H1 (cell line): ENCODE measurements at regions not wholly inside any gene's neighbourhood (a gene's known extent, or its start where the extent isn't known, plus 50 kb on each side); places are given as distances from the start of the nearest gene placed in this dataset.

ENCODE experiments used
- CTCF ChIA-PET: fragments of 300-600 bp; sonication (Branson Sonifier 250); formaldehyde crosslinking; loops from one replicate; lab custom pipeline; 2021; ENCODE audit not compliant: partially characterized antibody; lab: Charles Lee
- POLR2A ChIA-PET: fragments of 300-600 bp; sonication (Branson Sonifier 250); formaldehyde crosslinking; loops from one replicate; lab custom pipeline; 2021; ENCODE audit warnings: inconsistent platforms; ENCODE audit not compliant: partially characterized antibody; lab: Charles Lee
- DNase-seq, 2 experiments: peaks; one replicate each; pipeline versions ENCODE4 v3.0.0 to v3.0.0-alpha.2; 2010 to 2022; ENCODE audit warnings: low spot score in 2 of 2, low read depth in 1 of 2, mixed read lengths in 1 of 2
- FAIRE-seq: peaks from 2 replicates; lab custom pipeline; 2011; peaks lifted over from hg19 to GRCh38; lab: Jason Lieb, UNC
- H2AFZ ChIP-seq: 2 replicates; pipeline ENCODE4 v1.8.1; 2012; ENCODE audit warnings: low read length, inconsistent platforms
- H2AK5ac ChIP-seq: 2 replicates; pipeline ENCODE4 v1.6.1; 2013; ENCODE audit warnings: low read depth, low read length
- H2BK120ac ChIP-seq: replicated peaks from 2 replicates; pipeline ENCODE3; 2013; ENCODE audit warnings: low read depth, low read length, inconsistent platforms
- H2BK12ac ChIP-seq: 2 replicates; pipeline ENCODE4 v1.6.1; 2013; ENCODE audit warnings: low read depth, low read length
- H2BK15ac ChIP-seq: 2 replicates; pipeline ENCODE4 v1.6.1; 2013; ENCODE audit warnings: low read length
- H2BK20ac ChIP-seq: 2 replicates; pipeline ENCODE4 v1.6.1; 2013; ENCODE audit warnings: low read length
- H2BK5ac ChIP-seq: 2 replicates; pipeline ENCODE4 v1.6.1; 2013; ENCODE audit warnings: low read depth, low read length
- H3K14ac ChIP-seq: 2 replicates; pipeline ENCODE4 v1.6.1; 2013; ENCODE audit warnings: inconsistent platforms; ENCODE audit not compliant: insufficient read length
- H3K18ac ChIP-seq: 2 replicates; pipeline ENCODE4 v1.6.1; 2013; ENCODE audit warnings: low read length; ENCODE audit errors: extremely low read depth
- H3K23ac ChIP-seq: 2 replicates; pipeline ENCODE4 v1.6.1; 2013; ENCODE audit warnings: inconsistent platforms; ENCODE audit not compliant: insufficient read length
- H3K23me2 ChIP-seq: 2 replicates; pipeline ENCODE4 v1.6.1; 2013; ENCODE audit warnings: low read depth, low read length
- H3K27ac ChIP-seq: 2 replicates; pipeline ENCODE4 v1.6.1; 2011; ENCODE audit warnings: low read depth, low read length, inconsistent platforms
- H3K27me3 ChIP-seq, 4 experiments: replicated peaks in 1 of 4; 1 replicate in 1 of 4; 2 replicates in 3 of 4; pipeline versions ENCODE4 v1.6.1 to v1.8.1; 2011 to 2013; ENCODE audit warnings: low read length in 3 of 4, mild to moderate bottlenecking in 3 of 4, inconsistent platforms in 2 of 4, mixed read lengths in 2 of 4, moderate library complexity in 1 of 4; ENCODE audit not compliant: control insufficient read depth in 3 of 4, insufficient read depth in 3 of 4; ENCODE audit errors: extremely low read depth in 1 of 4
- H3K36me3 ChIP-seq, 4 experiments: 2 replicates each; pipeline versions ENCODE4 v1.6.1 to v1.8.1; 2011 to 2013; ENCODE audit warnings: mild to moderate bottlenecking in 4 of 4, low read length in 3 of 4, moderate library complexity in 2 of 4, control low read depth in 1 of 4, inconsistent platforms in 1 of 4; ENCODE audit not compliant: insufficient read depth in 4 of 4, control insufficient read depth in 2 of 4
- H3K4ac ChIP-seq: replicated peaks from 2 replicates; pipeline ENCODE3; 2013; ENCODE audit warnings: low read length, low read depth, mixed read lengths, inconsistent platforms; ENCODE audit not compliant: insufficient read length
- H3K4me1 ChIP-seq, 4 experiments: replicated peaks in 1 of 4; 1 replicate in 1 of 4; 2 replicates in 3 of 4; pipeline versions ENCODE4 v1.6.1 to v1.8.1; 2011 to 2013; ENCODE audit warnings: low read length in 3 of 4, inconsistent platforms in 2 of 4, mixed read lengths in 1 of 4; ENCODE audit not compliant: insufficient read depth in 4 of 4, control insufficient read depth in 3 of 4
- H3K4me2 ChIP-seq, 2 experiments: 2 replicates each; pipeline versions ENCODE4 v1.6.1 to v1.8.1; 2011 to 2013; ENCODE audit warnings: low read depth in 2 of 2, low read length in 2 of 2, control low read depth in 1 of 2, inconsistent platforms in 1 of 2, mild to moderate bottlenecking in 1 of 2; ENCODE audit not compliant: insufficient read depth in 1 of 2
- H3K4me3 ChIP-seq, 4 experiments: fragments of 200-600, 300-600 bp in 1 of 4; sonication (generic), shearing (Covaris generic), sonication (Bioruptor Twin) in 1 of 4; 2 replicates each; pipeline versions ENCODE4 v1.5.1 to v1.8.1; 2011 to 2016; ENCODE audit warnings: low read length in 4 of 4, low read depth in 3 of 4, control low read depth in 2 of 4, inconsistent platforms in 2 of 4, mild to moderate bottlenecking in 2 of 4, mixed read lengths in 1 of 4, moderate library complexity in 1 of 4; ENCODE audit not compliant: insufficient read depth in 2 of 4; ENCODE audit errors: extremely low read depth in 1 of 4
- H3K56ac ChIP-seq: replicated peaks from 2 replicates; pipeline ENCODE3; 2013; ENCODE audit warnings: low read depth, mild to moderate bottlenecking, mixed read lengths, low read length, inconsistent platforms; ENCODE audit not compliant: insufficient read length
- H3K79me1 ChIP-seq: 2 replicates; pipeline ENCODE4 v1.6.1; 2013; ENCODE audit warnings: low read depth, low read length, control low read depth
- H3K79me2 ChIP-seq, 2 experiments: 2 replicates each; pipeline versions ENCODE4 v1.6.1 to v1.8.1; 2012 to 2013; ENCODE audit warnings: low read length in 2 of 2, mild to moderate bottlenecking in 2 of 2, inconsistent platforms in 1 of 2; ENCODE audit not compliant: insufficient read depth in 2 of 2, control insufficient read depth in 1 of 2
- H3K9ac ChIP-seq, 4 experiments: replicated peaks in 1 of 4; 1 replicate in 1 of 4; 2 replicates in 3 of 4; pipeline versions ENCODE4 v1.6.1 to v1.8.1; 2011 to 2013; ENCODE audit warnings: low read depth in 3 of 4, low read length in 3 of 4, control low read depth in 2 of 4, mild to moderate bottlenecking in 2 of 4, moderate library complexity in 2 of 4, inconsistent platforms in 1 of 4; ENCODE audit errors: extremely low read depth in 1 of 4
- H3K9me3 ChIP-seq, 2 experiments: 2 replicates each; pipeline versions ENCODE4 v1.6.1 to v1.8.1; 2012 to 2013; ENCODE audit warnings: mild to moderate bottlenecking in 2 of 2, moderate library complexity in 2 of 2, control low read depth in 1 of 2, inconsistent platforms in 1 of 2, low read depth in 1 of 2, low read length in 1 of 2, mixed read lengths in 1 of 2; ENCODE audit not compliant: insufficient read depth in 2 of 2
- H4K20me1 ChIP-seq, 2 experiments: replicated peaks in 1 of 2; 2 replicates each; pipeline versions ENCODE3 to v1.8.1; 2011 to 2013; ENCODE audit warnings: inconsistent platforms in 2 of 2, low read length in 2 of 2, mild to moderate bottlenecking in 1 of 2; ENCODE audit not compliant: insufficient read depth in 2 of 2, control insufficient read depth in 1 of 2
- H4K5ac ChIP-seq: 2 replicates; pipeline ENCODE4 v1.6.1; 2013; ENCODE audit warnings: low read length, low read depth, mixed read lengths, inconsistent platforms; ENCODE audit not compliant: insufficient read length
- H4K8ac ChIP-seq: 2 replicates; pipeline ENCODE4 v1.8.0; 2013; ENCODE audit warnings: mild to moderate bottlenecking, moderate library complexity, low read length, inconsistent platforms; ENCODE audit not compliant: insufficient read depth; ENCODE audit errors: extremely low read depth
- H4K91ac ChIP-seq: replicated peaks from 2 replicates; pipeline ENCODE3; 2013; ENCODE audit warnings: low read length, mixed read lengths, inconsistent platforms; ENCODE audit not compliant: insufficient read length
- ATF3 ChIP-seq: IDR thresholded peaks from 2 replicates; pipeline ENCODE4 v1.6.1; 2011; ENCODE audit warnings: low read depth, mild to moderate bottlenecking, low read length; ENCODE audit not compliant: insufficient read depth
- BACH1 ChIP-seq: IDR thresholded peaks from 2 replicates; pipeline ENCODE4 v1.6.1; 2012; ENCODE audit warnings: low read length, improper control_type of control experiment
- CTBP2 ChIP-seq: IDR thresholded peaks from 2 replicates; pipeline ENCODE4 v1.7.0; 2011; ENCODE audit warnings: borderline replicate concordance, mild to moderate bottlenecking, moderate library complexity, mixed read lengths, low read length; ENCODE audit not compliant: insufficient read depth, insufficient read length
- EGR1 ChIP-seq: IDR thresholded peaks from 2 replicates; pipeline ENCODE4 v1.6.1; 2011; ENCODE audit warnings: low read depth, low read length, borderline replicate concordance
- EZH2 ChIP-seq: fragments of 200-600 bp; sonication (generic); IDR thresholded peaks from 2 replicates; pipeline ENCODE4 v1.7.1; 2012; ENCODE audit warnings: low read depth, mild to moderate bottlenecking, moderate library complexity, low read length, inconsistent platforms; ENCODE audit not compliant: severe bottlenecking
- NRF1 ChIP-seq: IDR thresholded peaks from 2 replicates; pipeline ENCODE4 v1.6.1; 2011; ENCODE audit warnings: mild to moderate bottlenecking, low read depth, low read length, improper control_type of control experiment
- RNF2 ChIP-seq: fragments of 200-900, 300-1000 bp; sonication (generic); IDR thresholded peaks from 2 replicates; pipeline ENCODE4 v1.7.1; 2016; ENCODE audit warnings: borderline replicate concordance, low read depth, mild to moderate bottlenecking, antibody characterized with exemption, low read length; ENCODE audit not compliant: poor library complexity, severe bottlenecking; ENCODE audit errors: missing control alignments
- RXRA ChIP-seq: IDR thresholded peaks from 2 replicates; pipeline ENCODE4 v1.6.1; 2011; ENCODE audit warnings: low read depth, mild to moderate bottlenecking, low read length, moderate library complexity; ENCODE audit not compliant: insufficient read depth
- SIX5 ChIP-seq: IDR thresholded peaks from 2 replicates; pipeline ENCODE4 v1.6.1; 2011; ENCODE audit warnings: mild to moderate bottlenecking, low read depth, low read length
- TAF7 ChIP-seq: optimal IDR thresholded peaks from 2 replicates; pipeline ENCODE3; 2011; ENCODE audit warnings: low read depth, mild to moderate bottlenecking, inconsistent platforms, low read length, moderate library complexity, borderline replicate concordance
- WGBS, 2 experiments: shearing (Covaris generic) in 1 of 2; methylation state at CpG; one replicate each; pipeline versions ENCODE4 v1.1.6 to v1.1.7; 2013 to 2015; ENCODE audit warnings: low lambda C conversion rate in 2 of 2, mixed read lengths in 2 of 2, inconsistent platforms in 1 of 2, low coverage in 1 of 2, missing lambda C conversion rate in 1 of 2; ENCODE audit not compliant: insufficient replicate concordance in 2 of 2, insufficient coverage in 1 of 2, insufficient read length in 1 of 2; ENCODE audit errors: extremely low coverage in 1 of 2, missing lambda C conversion rate in 1 of 2; 5-methylcytosine and 5-hydroxymethylcytosine counted together

GRCh38 chr3:165133188-165133899, 55.0 kb upstream of the SI start:
- H3K79me2 ChIP-seq, result no peaks in the 10 kb centered on the region
- H3K23ac ChIP-seq, result no peak overlapping the region
- H2AK5ac ChIP-seq, result no peak overlapping the region
- no peak overlapping the region for H2AFZ ChIP-seq
- H3K4me1 ChIP-seq, result no peaks in the 10 kb centered on the region
- H3K56ac ChIP-seq, result no peak overlapping the region
- no peak for DNase-seq
- no peak overlapping the region for H4K91ac ChIP-seq
- H3K4ac ChIP-seq, result no peak overlapping the region
- no peaks in the 10 kb centered on the region for H4K20me1 ChIP-seq
- no peak overlapping the region for H3K4me3 ChIP-seq
- no peaks in the 10 kb centered on the region for H3K36me3 ChIP-seq
- no peak overlapping the region for H2BK20ac ChIP-seq
- WGBS, 2 experiments, result 100% methylated on average over 1 of the region's 1 CpG; no CpG with 5 or more reads in 1 of the 2 experiments
- no peak overlapping the region for H2BK12ac ChIP-seq
- H4K5ac ChIP-seq, result no peak overlapping the region
- CTCF ChIA-PET, result no interaction called here
- FAIRE-seq, result no peak
- H2BK120ac ChIP-seq, result no peak overlapping the region
- no peaks in the 10 kb centered on the region for H3K9me3 ChIP-seq
- no peak overlapping the region for H4K8ac ChIP-seq
- no peak overlapping the region for H2BK5ac ChIP-seq
- no peak overlapping the region for H3K9ac ChIP-seq
- no peak overlapping the region for H3K14ac ChIP-seq
- no peak overlapping the region for H3K18ac ChIP-seq
- no peaks in the 10 kb centered on the region for H3K79me1 ChIP-seq
- H3K27ac ChIP-seq, result no peak overlapping the region
- H3K4me2 ChIP-seq, result no peak overlapping the region
- H3K23me2 ChIP-seq, result no peaks in the 10 kb centered on the region
- POLR2A ChIA-PET, result no interaction called here
- H3K27me3 ChIP-seq, result no peaks in the 10 kb centered on the region
- no peak overlapping the region for H2BK15ac ChIP-seq
- TF ChIP-seq EGR1 (no peak), RXRA (no peak), SIX5 (no peak), CTBP2 (no peak), ATF3 (no peak), EZH2 (no peak), BACH1 (no peak), TAF7 (no peak), NRF1 (no peak), RNF2 (no peak)
